SU-DHL-6 (cell line): ENCODE measurements at regions not wholly inside any gene's neighbourhood (a gene's known extent, or its start where the extent isn't known, plus 50 kb on each side); places are given as distances from the start of the nearest gene placed in this dataset.

Experiments used
- EZH2phosphoT487 ChIP-seq: fragments of 200-600 bp; sonication (generic), shearing (Covaris generic); conservative IDR thresholded peaks from 2 replicates; pipeline ENCODE4 v1.6.1; 2018; ENCODE audit warnings: mild to moderate bottlenecking, antibody characterized with exemption, low read length, moderate library complexity, mixed read lengths
- TF ChIP-seq, protein P1 (sequence below): fragments of 200-600 bp; sonication (generic); IDR thresholded peaks from one replicate; pipeline ENCODE4 v1.5.1; 2017; ENCODE audit warnings: antibody characterized with exemption, mild to moderate bottlenecking, low read length, moderate library complexity; ENCODE audit not compliant: insufficient read depth, poor library complexity, severe bottlenecking

DNA sequence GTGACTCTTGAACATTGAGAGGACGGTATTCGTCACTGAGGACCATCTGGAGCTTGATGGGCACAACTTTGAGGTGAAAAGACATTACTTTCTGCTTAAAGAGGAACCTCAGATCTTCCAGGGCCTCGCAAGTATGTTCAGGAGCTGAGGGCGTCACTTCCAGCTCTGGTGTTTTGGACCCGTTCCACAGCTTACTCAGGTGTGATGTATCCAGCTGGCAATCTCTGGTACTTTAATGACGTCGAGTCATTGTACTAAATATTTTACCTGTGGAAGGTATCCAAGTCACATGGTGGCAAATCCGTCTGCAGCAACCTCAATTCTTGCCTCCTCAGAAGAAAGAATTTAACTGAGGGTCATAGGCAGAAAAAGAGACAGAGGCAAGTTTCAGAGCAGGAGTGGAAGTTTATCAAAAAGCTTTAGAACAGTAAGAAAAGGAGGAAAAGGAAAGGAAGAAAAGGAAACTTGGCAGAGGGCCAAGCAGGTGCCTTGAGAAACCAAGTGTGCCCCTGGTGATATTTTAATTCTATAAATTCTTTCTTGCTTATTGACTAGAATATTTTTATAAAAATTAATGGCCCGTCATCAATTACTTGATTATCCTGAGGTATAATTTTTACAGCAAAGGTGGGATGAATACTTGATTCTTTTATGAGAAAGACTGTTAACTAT lies 250.6 kb downstream of the AEBP2 start:
- TF ChIP-seq EZH2phosphoT487 = no peak
- TF ChIP-seq, protein P1, sequence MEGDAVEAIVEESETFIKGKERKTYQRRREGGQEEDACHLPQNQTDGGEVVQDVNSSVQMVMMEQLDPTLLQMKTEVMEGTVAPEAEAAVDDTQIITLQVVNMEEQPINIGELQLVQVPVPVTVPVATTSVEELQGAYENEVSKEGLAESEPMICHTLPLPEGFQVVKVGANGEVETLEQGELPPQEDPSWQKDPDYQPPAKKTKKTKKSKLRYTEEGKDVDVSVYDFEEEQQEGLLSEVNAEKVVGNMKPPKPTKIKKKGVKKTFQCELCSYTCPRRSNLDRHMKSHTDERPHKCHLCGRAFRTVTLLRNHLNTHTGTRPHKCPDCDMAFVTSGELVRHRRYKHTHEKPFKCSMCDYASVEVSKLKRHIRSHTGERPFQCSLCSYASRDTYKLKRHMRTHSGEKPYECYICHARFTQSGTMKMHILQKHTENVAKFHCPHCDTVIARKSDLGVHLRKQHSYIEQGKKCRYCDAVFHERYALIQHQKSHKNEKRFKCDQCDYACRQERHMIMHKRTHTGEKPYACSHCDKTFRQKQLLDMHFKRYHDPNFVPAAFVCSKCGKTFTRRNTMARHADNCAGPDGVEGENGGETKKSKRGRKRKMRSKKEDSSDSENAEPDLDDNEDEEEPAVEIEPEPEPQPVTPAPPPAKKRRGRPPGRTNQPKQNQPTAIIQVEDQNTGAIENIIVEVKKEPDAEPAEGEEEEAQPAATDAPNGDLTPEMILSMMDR = no peak
